ENCODE measurements at regions not wholly inside any gene's neighbourhood (a gene's known extent, or its start where the extent isn't known, plus 50 kb on each side); places are given as distances from the start of the nearest gene placed in this dataset.

DNA sequence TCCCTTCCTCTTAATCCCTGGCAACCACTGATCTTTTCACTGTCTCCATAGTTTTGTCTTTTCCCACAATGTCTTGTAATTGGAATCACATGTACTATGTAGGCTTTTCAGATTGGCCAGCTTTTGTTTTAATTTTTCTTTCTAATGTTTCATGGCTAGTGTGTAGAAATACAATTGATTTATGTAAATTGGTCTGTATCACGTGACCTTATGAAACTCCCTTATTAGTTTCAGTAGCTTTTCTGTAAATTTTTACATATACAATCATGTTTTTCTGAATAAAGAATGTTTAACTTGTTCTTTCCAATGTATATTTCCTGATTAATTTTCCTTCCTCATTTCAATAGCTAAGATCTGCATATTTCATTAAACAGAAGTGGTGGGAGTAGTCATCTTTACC is 319.3 kb downstream of the MDFIC start:
- Histone ChIP-seq H3K27me3 (replicated peaks; ENCODE audit: insufficient read depth, low read depth, low read length, poor library complexity) (no peaks in the 10 kb centered on the region), H3K4me3 (ENCODE audit: low read depth, low read length, poor library complexity, severe bottlenecking) (no peak overlapping the region), H3K27ac (ENCODE audit: low read depth, low read length, poor library complexity, severe bottlenecking) (no peak overlapping the region), H3K4me1 (ENCODE audit: insufficient read depth, low read length, poor library complexity, severe bottlenecking) (no peaks in the 10 kb centered on the region), H3K9me3 (ENCODE audit: low read depth, low read length, poor library complexity, severe bottlenecking) (peaks cover 3% of the 10 kb centered on the region), H3K36me3 (ENCODE audit: insufficient read depth, low read length, poor library complexity, severe bottlenecking) (no peaks in the 10 kb centered on the region)
- no peak for TF ChIP-seq EZH2 (IDR thresholded peaks at IDR 0.05; ENCODE audit: borderline replicate concordance, low read depth, low read length, poor library complexity, severe bottlenecking)
- TF ChIP-seq, protein P1, sequence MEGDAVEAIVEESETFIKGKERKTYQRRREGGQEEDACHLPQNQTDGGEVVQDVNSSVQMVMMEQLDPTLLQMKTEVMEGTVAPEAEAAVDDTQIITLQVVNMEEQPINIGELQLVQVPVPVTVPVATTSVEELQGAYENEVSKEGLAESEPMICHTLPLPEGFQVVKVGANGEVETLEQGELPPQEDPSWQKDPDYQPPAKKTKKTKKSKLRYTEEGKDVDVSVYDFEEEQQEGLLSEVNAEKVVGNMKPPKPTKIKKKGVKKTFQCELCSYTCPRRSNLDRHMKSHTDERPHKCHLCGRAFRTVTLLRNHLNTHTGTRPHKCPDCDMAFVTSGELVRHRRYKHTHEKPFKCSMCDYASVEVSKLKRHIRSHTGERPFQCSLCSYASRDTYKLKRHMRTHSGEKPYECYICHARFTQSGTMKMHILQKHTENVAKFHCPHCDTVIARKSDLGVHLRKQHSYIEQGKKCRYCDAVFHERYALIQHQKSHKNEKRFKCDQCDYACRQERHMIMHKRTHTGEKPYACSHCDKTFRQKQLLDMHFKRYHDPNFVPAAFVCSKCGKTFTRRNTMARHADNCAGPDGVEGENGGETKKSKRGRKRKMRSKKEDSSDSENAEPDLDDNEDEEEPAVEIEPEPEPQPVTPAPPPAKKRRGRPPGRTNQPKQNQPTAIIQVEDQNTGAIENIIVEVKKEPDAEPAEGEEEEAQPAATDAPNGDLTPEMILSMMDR (conservative IDR thresholded peaks at IDR 0.05; ENCODE audit: low read depth, low read length) = no peak
- no peak for DNase-seq (ENCODE audit: low spot score)
- ChIA-PET CTCF (no interaction called here), POLR2A (ENCODE audit: low non-redundant PET) (no interaction called here)
- intact Hi-C loops (cut with micrococcal nuclease; ENCODE audit: unreplicated experiment) = no loop called here
- BruUV-seq (replicated peaks) = no TSS peak

DNA sequence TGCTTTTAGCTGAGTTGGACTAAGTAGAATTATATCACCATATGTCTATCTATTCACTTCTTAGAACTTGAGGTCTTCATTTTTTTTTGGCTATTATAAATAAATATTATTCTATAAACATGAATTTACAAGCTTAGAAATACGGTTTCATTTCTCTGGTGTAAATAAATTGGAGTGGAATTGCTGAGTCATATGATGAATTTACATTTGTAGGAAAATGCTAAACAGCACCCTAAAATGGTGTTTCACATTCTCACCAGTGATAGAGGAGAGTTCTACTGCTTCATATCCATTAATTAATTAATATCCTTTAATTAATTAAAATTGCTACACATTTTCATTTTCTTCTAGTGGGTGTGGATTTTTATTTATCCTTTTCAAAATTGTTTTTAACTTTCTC is 318.3 kb downstream of the MDFIC start:
- no peak for DNase-seq (ENCODE audit: low spot score)
- no TSS peak for BruUV-seq (replicated peaks)
- Histone ChIP-seq H3K27me3 (replicated peaks; ENCODE audit: insufficient read depth, low read depth, low read length, poor library complexity) (no peaks in the 10 kb centered on the region), H3K4me3 (ENCODE audit: low read depth, low read length, poor library complexity, severe bottlenecking) (no peak overlapping the region), H3K4me1 (ENCODE audit: insufficient read depth, low read length, poor library complexity, severe bottlenecking) (no peaks in the 10 kb centered on the region), H3K27ac (ENCODE audit: low read depth, low read length, poor library complexity, severe bottlenecking) (no peak overlapping the region), H3K36me3 (ENCODE audit: insufficient read depth, low read length, poor library complexity, severe bottlenecking) (no peaks in the 10 kb centered on the region), H3K9me3 (ENCODE audit: low read depth, low read length, poor library complexity, severe bottlenecking) (peaks cover 11% of the 10 kb centered on the region)
- ChIA-PET CTCF (no interaction called here), POLR2A (ENCODE audit: low non-redundant PET) (no interaction called here)
- no peak for TF ChIP-seq EZH2 (IDR thresholded peaks at IDR 0.05; ENCODE audit: borderline replicate concordance, low read depth, low read length, poor library complexity, severe bottlenecking)
- TF ChIP-seq, protein P1 (conservative IDR thresholded peaks at IDR 0.05; ENCODE audit: low read depth, low read length) = no peak
- intact Hi-C loops (cut with micrococcal nuclease; ENCODE audit: unreplicated experiment) = no loop called here

DNA sequence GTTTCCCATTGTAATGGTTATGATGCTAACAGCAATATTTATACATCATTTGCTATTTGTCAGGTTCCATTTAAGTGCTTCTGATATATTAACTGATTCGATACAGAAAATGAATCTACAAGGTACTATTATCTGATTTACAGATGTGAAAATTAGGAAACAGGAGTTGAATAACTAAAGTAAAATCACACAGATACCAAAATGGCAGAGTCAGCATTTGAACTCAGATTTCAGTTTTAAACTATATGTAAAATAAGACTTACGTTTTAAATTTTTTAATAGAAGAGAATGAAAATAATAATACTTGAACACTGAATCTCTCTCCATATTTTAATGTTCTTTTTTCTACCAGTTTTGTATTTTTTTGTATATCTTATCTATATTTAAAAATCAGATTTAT is 313.2 kb downstream of the MDFIC start:
- ChIA-PET CTCF (no interaction called here), POLR2A (ENCODE audit: low non-redundant PET) (no interaction called here)
- no TSS peak for BruUV-seq (replicated peaks)
- no peak overlapping the region for H3K27ac ChIP-seq (ENCODE audit: low read depth, low read length, poor library complexity, severe bottlenecking)
- no peaks in the 10 kb centered on the region for H3K27me3 ChIP-seq (replicated peaks; ENCODE audit: insufficient read depth, low read depth, low read length, poor library complexity)
- H3K36me3 ChIP-seq (ENCODE audit: insufficient read depth, low read length, poor library complexity, severe bottlenecking) = no peaks in the 10 kb centered on the region
- H3K4me1 ChIP-seq (ENCODE audit: insufficient read depth, low read length, poor library complexity, severe bottlenecking) = peaks cover 14% of the 10 kb centered on the region
- peaks cover 10% of the 10 kb centered on the region for H3K9me3 ChIP-seq (ENCODE audit: low read depth, low read length, poor library complexity, severe bottlenecking)
- DNase-seq (ENCODE audit: low spot score) = no peak
- no peak overlapping the region for H3K4me3 ChIP-seq (ENCODE audit: low read depth, low read length, poor library complexity, severe bottlenecking)
- intact Hi-C loops (cut with micrococcal nuclease; ENCODE audit: unreplicated experiment) = no loop called here
- TF ChIP-seq, protein P1 (conservative IDR thresholded peaks at IDR 0.05; ENCODE audit: low read depth, low read length) = no peak
- no peak for TF ChIP-seq EZH2 (IDR thresholded peaks at IDR 0.05; ENCODE audit: borderline replicate concordance, low read depth, low read length, poor library complexity, severe bottlenecking)

All from A673 (cell line).